GM21717 (cell line): ENCODE measurements at regions not wholly inside any gene's neighbourhood (a gene's known extent, or its start where the extent isn't known, plus 50 kb on each side); places are given as distances from the start of the nearest gene placed in this dataset.
"Not testable (repeated sequence)": the region's sequence is repeated elsewhere in the genome, so short reads cannot be mapped to it uniquely, and the experiment has no call there.

Experiments used
- ATAC-seq: cut with Tn5 transposase; IDR thresholded peaks from one replicate; pipeline ENCODE4 v1.9.1; 2021; ENCODE audit warnings: mild to moderate bottlenecking, moderate library complexity; ENCODE audit not compliant: unreplicated experiment

- no peak for ATAC-seq
Observed at GRCh38 chr14:38044710-38045109, 163.0 kb upstream of the SSTR1 start.

GRCh38 chr14:38045461-38045860, 162.2 kb upstream of the SSTR1 start:
- ATAC-seq = no peak

- ATAC-seq = no peak
Observed at GRCh38 chr14:38046160-38046559, 161.5 kb upstream of the SSTR1 start.

GRCh38 chr14:38047195-38047902, 160.4 kb upstream of the SSTR1 start:
- no peak for ATAC-seq

- ATAC-seq = no peak
Observed at GRCh38 chr14:38053666-38054065, 154.0 kb upstream of the SSTR1 start.

GRCh38 chr14:38056270-38056669, 151.4 kb upstream of the SSTR1 start:
- ATAC-seq = no peak

GRCh38 chr14:38062223-38062622, 145.5 kb upstream of the SSTR1 start:
- ATAC-seq = not testable (repeated sequence)

- ATAC-seq = no peak
Observed at GRCh38 chr14:38063711-38064320, 143.9 kb upstream of the SSTR1 start.

GRCh38 chr14:38065106-38065762, 142.5 kb upstream of the SSTR1 start:
- ATAC-seq = no peak

- ATAC-seq = no peak
Observed at GRCh38 chr14:38070061-38070588, 137.6 kb upstream of the SSTR1 start.

GRCh38 chr14:38073641-38074040, 134.1 kb upstream of the SSTR1 start:
- no peak for ATAC-seq

- no peak for ATAC-seq
Observed at GRCh38 chr14:38074081-38074480, 133.6 kb upstream of the SSTR1 start.

GRCh38 chr14:38074754-38075153, 132.9 kb upstream of the SSTR1 start:
- no peak for ATAC-seq

- ATAC-seq = no peak
Observed at GRCh38 chr14:38078393-38078792, 129.3 kb upstream of the SSTR1 start.

GRCh38 chr14:38079268-38079667, 128.4 kb upstream of the SSTR1 start:
- no peak for ATAC-seq

- ATAC-seq = no peak
Observed at GRCh38 chr14:38079886-38080285, 127.8 kb upstream of the SSTR1 start.

- no peak for ATAC-seq
Observed at GRCh38 chr14:38080696-38081095, 127.0 kb upstream of the SSTR1 start.

GRCh38 chr14:38083039-38083438, 124.7 kb upstream of the SSTR1 start:
- ATAC-seq = no peak

- no peak for ATAC-seq
Observed at GRCh38 chr14:38089123-38089522, 118.6 kb upstream of the SSTR1 start.

GRCh38 chr14:38090506-38090905, 117.2 kb upstream of the SSTR1 start:
- no peak for ATAC-seq

- ATAC-seq = no peak
Observed at GRCh38 chr14:38098074-38098836, 109.4 kb upstream of the SSTR1 start.
